Cardiac septum (tissue), 1 donor: ENCODE measurements at regions not wholly inside any gene's neighbourhood (a gene's known extent, or its start where the extent isn't known, plus 50 kb on each side); places are given as distances from the start of the nearest gene placed in this dataset.
"Not testable (repeated sequence)": the region's sequence is repeated elsewhere in the genome, so short reads cannot be mapped to it uniquely, and the experiment has no call there.

Source experiments
- DNase-seq: peaks from one replicate; pipeline ENCODE4 v3.0.0-alpha.2; 2020; ENCODE audit warnings: low spot score
- intact Hi-C: fragments of 100-400 bp; cut with DNase I; formaldehyde crosslinking; loops from one replicate; pipeline ENCODE4 v1.14.0; 2022
- donor health status: DM: no; HTN: no; CAD: no.

DNA sequence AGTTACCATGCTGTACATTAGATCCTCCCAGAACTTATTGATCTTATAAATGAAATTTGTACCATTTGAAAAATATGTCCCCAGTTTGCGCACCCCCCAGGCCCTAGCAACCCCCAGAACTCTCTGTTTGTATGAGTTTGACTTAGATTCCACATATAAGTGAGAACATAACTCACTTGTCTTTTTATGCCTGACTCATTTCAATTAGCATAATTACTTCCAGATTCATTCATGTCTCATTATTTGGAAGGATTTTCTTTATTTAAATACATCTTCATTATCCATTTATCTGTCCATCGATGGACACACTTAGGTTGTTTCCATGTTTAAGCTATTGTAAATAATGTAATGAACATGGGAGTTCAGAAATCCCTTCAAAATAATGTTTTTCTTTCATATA, 705.9 kb downstream of the CCDC85A start:
- intact Hi-C loops, result no loop called here
- no peak for DNase-seq

DNA sequence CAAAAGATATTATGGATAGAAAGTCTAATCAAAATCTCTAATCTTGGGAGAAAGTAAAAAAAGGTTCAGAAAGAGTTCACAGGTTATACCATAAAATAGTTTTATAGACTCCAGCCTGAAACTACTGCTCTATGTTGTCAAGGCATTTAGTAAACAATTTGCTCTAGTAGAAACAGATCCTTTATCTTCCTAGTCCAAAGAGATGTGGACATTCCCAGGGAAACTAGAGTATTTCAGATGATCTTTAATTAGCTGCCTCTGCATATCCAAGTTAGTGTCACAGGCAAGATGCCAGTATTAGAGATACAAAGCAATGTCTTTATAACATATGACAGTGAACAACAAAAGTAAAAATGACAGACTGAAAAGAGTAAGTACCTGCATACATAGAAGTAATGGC, 708.6 kb downstream of the CCDC85A start:
- intact Hi-C loops, result no loop called here
- DNase-seq, result no peak

DNA sequence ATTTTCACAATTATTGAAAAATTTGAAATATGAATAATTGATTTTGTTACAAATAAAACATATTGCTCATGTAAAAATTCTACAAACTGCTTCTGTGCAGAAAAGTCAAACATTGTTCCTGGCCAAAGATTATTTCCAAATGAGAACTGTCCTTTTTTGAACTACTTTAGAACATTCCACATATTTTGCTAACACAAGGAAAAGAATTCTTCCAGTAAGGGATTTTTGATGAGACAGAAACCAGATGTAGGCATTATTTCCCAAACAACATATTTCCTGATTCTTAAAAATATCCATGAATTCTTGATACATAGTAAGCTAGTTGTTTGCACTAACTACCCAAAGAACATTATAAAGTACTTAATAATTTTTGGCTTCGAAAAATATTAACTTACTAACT, 715.2 kb downstream of the CCDC85A start:
- DNase-seq, result no peak
- intact Hi-C loops, result no loop called here

DNA sequence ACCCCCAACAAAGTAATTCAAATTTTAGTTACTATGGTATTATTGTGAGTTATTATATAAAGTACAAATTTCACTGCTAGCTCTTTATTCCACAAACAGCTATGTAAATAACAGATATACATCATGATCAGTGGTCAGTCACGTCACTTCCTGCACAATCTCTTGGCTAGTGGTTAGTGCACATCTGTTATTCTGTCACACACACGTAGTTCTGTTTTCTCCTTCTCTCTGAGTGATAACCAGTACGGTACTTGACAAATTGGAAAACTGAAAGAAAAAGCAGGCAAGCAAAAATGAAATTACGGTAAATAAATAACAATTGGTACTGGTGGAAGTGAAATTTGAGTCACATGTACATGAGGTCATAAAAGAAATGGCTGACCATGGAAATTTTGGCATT, 728.7 kb downstream of the CCDC85A start:
- no peak for DNase-seq
- intact Hi-C loops, result no loop called here

DNA sequence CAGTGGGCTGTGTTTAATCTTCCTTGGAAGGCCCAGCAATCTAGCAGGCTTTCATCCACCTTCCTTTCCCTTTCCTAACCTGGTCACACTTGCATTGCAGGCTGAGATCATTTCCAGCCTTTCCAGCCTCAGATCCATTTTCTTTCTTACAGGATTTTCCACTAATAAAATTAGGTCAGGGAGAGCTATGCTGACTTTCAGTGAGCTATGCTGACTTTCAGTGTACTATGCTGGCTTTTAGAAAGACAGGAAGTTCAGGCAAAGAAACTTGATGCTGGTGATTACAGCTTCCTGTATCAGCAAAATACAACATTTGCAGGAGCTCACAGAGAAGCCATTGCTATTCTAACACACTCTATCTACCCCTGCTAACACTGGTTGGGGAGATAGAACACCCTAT, 735.0 kb downstream of the CCDC85A start:
- intact Hi-C loops, result no loop called here
- no peak for DNase-seq

DNA sequence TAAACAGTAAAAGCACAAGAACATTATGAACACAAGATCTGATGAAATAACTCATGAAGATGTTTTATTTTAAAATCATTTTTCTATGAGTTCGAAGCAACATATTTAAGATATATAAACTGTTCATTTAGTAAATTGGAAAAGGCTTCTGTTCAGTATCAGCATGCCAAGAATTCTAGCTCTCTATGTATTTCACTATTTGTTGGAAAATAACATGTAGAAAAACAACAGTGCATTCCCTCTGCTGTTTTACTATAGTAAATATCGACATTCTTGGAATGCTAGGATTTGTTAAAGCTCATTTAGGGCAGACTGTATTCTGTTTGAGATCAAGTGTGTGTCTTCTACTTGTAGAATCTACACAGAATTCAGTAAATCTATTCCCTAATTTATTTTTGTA, 750.2 kb downstream of the CCDC85A start:
- DNase-seq, result no peak

DNA sequence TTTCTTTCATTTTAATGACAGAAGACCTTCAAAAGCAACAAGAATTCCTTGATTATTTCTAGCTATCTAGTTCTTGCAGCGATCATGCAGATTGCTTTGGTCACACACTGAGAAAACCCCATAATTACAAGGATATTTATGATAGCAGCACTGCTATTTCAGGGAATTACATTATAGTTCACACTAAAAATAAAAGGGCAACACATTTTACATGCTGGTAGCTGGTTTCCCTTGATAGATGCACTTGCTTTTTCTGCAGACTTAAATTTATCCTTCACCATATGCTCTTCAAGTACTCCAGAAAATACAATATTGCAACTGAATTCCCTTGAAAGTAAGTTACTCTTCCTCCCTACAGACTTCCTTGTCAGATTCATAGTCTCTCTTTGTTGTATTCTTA, 751.1 kb downstream of the CCDC85A start:
- DNase-seq, result no peak
- intact Hi-C loops, result no loop called here

More for the DNA sequence above, 750.2 kb downstream of the CCDC85A start:
- intact Hi-C loops, result no loop called here

DNA sequence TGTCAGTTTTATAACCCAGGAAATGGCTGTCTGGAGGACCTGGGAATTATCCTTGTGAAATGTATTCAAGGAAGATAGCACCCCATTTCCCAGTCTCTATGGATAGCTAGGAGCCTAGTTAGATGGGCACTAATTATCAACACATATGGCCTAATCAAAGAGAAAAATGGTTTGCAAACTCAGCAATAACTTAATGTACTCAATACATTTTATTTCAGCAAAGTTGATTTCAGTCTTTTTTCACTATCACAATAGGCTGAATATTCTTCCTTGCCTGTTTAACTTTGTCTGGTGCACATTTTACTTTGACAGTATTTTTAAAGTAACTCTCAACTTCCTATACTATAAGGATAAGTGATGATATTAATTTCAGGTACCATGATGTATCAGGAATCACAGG, 756.3 kb downstream of the CCDC85A start:
- intact Hi-C loops, result no loop called here
- DNase-seq, result no peak

DNA sequence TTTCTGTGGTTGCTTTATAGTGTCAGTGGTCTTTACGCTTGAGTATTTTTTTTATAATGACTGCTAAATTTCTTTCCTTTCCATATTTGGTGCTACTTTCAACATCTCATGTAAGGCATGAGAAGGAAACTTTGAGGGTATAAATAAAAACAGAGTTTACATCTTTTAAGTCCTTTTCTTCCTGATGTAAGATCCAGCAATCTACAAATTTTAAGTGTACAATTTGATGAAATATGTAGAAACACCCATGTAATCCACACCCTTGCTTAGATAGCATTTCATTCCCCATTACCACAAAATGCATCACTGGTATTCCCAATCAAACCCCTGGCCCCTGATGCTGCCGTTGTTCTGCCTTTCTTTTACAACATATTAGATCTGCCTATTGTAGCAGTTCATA, 769.1 kb downstream of the CCDC85A start:
- intact Hi-C loops, result no loop called here
- no peak for DNase-seq

DNA sequence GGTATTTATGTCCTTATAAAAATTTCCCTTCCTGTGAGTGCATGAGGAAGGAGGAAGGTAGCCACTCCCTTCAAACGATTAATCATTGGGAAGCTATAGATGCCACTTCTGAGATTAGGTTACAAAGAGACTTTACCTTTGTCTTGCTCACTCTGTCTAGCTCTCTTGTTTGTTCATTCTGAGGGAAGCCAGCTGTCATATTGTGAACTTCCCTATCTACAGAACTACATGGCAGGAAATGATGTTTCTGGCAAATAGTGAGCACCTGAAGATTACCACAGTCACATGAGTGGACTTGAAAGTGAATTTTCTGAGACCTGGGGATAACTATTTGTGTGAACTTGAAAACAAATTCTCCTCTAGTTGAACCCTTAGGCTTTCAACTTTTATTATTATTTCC, 776.8 kb downstream of the CCDC85A start:
- DNase-seq, result no peak
- intact Hi-C loops, result no loop called here

DNA sequence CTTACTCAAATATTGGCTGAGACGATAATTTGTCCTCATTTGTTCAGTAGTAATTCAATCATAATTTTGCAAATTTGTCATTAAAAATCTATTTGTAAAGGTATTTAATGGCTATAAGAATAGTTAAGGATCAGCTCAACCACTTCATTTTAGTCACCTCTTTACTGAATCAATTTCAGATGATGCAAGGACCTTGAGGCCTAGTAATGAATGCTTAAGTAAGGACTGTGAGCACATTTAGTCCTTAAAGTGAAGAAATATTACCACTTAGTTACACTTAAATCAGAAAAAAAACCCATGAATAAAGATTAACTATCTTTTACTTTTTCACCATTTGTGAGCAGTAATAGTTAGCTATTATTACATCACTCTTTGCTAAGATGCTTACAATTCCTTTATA, 778.9 kb downstream of the CCDC85A start:
- intact Hi-C loops, result no loop called here
- no peak for DNase-seq

DNA sequence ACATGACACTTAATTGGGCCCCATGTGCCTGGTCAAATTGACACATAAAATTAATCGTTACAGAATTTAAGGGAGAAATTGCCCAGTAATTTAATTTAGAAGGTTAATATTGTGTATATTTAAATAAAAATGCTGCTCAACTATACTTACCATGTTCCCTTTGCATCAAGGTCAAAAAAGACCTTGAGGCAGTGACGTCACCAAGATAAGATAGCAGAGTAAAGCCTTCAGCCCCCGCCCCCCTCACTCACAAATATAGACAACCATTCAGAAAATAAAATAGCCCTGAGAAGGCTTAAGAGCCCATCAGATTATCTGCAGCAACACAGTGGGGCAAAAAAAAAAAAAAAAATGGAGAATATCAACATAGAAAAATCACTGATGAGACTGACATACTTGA, 785.7 kb downstream of the CCDC85A start:
- DNase-seq, result no peak
- intact Hi-C loops, result no loop called here

DNA sequence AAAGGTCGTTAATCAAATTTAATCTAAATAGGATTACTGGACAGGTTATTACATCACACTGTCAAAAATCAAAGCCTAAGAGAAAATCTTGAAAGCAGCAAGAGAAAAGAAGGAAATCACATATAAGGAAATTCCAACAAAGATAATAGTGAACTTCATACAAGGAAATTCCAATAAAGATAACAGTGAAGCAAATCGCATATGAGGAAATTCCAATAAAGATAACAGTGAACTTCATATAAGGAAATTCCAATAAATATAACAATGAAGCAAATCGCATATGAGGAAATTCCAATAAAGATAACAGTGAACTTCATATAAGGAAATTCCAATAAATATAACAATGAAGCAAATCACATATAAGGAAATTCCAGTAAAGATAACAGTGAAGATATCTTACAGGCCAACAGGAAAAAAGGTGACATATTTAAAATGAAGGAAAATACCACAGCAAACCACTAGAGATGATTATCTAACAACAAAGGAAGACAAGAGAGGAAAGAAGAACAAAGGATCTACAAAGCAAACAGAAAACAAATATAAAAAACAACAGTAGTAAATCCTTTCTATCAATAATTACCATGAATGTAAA, 787.7 kb downstream of the CCDC85A start:
- intact Hi-C loops, result no loop called here
- no peak for DNase-seq

DNA sequence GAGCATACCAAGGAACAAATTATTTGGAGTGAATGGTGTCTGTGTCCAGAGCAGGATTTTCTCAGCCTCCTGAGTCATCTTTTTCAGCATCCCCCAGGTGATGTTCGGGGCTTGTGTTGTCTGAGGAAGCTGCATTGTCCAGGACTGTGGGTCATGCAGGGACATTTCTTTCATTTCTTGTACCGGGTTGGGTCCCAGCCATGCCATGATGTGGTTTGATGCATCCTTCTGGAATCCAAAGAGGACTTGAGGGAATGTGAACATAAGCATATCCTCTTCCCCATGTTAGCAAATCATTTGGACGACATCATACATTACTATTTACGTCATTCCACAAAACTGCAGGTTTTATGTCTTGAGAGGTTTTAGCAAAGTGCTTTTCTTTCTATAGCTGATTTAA, 797.8 kb downstream of the CCDC85A start:
- DNase-seq, result no peak
- intact Hi-C loops, result no loop called here

DNA sequence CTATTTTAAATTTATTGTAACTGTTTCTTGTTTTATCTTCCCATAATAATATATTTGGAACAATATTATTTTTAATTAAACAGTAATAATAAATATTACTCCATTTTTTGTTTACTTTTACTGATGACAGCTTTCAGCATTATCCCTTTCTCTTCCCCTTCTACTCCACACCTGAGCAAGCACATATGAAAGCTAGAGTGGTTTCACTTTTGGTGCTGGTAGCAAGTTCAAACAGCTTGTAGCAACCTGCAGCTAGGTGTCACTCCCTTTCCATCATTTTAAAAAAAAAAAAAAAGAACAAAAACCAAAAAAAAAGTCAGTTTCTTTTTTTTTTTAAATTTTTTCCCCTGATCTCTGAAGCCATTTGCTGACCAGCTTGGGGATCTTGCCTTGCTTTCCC, 801.8 kb downstream of the CCDC85A start:
- intact Hi-C loops, result no loop called here
- no peak for DNase-seq

DNA sequence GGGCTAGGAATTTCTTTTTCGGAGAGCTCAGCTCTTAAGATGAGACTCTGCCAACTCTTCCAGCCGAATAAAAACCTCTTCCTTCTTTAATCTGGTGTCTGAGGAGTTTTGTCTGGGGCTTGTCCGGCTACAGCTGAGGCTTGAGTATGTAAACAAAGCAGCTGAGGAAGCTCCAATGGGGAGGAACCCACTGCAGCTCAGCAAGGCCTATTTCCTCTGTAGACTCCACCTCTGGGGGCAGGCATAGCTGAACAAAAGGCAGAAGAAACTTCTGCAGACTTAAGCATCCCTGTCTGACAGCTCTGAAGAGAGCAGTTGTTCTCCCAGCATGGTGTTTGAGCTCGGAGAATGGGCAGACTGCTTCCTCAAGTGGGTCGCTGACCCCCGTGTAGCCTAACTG, 838.7 kb downstream of the CCDC85A start:
- DNase-seq, result no peak
- intact Hi-C loops, result no loop called here

DNA sequence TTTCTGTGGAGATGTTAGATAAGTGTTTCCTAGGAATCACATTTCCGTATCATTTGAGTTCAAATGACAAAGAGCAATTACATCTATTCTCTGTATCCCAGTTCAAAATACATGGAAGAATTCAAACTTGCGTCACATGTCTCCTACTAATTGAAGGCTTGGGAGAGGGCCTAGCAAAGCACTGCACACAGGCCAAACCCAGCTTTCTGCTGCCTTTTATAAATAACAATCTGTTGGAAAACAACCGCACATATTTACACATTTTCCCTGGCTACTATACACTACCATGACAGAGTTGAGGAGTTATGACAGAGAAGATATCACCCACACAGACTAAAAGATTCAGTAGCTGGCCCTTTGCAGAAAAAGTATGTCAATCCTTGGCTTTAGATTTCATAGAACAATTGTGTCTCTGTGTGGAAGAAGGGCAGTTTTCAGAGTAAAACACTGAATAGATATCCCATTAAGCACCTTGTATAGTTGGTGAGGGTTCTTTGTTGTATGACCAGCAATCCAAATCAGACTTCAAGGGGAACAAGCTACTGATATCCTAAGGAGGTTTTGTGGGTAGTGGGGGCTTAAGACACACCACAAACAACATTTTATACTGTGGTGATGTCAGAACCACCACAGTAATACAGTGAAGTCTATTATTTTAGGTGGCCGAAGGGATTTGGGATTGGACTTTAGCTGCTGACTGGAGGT, 861.3 kb downstream of the CCDC85A start:
- intact Hi-C loops, result no loop called here
- no peak for DNase-seq

DNA sequence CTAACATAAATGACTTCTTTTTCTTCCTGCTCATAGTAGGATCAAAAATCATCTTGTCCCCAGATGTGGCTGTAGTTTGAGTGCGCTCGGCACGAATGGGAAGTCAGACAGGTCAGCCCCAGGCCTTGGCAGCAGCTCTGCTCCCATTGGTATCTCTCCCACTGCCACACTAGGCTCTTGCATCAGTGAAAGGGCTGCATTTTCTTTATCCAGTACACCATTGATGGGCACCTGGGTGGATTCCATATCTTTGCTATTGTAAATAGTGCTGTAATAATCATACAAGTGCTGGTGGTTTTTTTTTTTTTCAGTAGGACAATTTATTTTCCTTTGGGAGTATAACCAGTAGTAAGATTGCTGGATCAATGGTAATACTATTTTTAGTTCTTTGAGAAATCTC, 865.5 kb downstream of the CCDC85A start:
- no peak for DNase-seq
- intact Hi-C loops, result no loop called here

DNA sequence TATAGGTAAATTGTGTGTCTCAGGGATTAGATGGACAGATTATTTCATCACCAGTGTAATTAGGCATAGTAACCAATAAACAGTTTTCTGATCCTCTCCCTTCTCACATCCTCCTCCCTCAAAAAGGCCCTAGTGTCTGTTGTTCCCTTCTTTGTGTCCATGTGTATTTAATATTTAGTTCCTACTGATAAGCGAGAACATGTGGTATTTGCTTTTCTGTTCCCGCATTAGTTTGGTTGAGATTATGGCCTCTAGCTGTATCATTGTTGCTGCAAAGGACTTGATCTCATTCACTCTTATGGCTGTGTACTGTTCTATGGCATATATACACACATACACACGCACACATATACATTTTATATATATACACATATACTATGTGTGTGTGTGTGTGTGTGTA, 866.2 kb downstream of the CCDC85A start:
- no peak for DNase-seq
- intact Hi-C loops, result no loop called here

DNA sequence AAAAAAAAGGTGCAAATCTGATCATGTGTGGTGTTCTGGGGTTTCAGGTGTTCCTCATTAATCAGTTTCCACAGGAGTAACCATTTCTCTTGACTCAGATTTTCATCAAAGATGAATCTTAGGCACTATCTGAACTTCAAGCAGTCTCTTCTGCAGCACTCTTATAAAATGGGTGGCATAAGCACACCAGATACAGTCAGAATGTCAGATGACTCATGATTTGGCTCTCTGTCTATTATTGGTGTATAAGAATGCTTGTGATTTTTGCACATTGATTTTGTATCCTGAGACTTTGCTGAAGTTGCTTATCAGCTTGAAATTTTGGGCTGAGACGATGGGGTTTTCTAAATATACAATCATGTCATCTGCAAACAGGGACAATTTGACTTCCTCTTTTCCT, 882.5 kb downstream of the CCDC85A start:
- DNase-seq, intact Hi-C loops: not testable (repeated sequence)

DNA sequence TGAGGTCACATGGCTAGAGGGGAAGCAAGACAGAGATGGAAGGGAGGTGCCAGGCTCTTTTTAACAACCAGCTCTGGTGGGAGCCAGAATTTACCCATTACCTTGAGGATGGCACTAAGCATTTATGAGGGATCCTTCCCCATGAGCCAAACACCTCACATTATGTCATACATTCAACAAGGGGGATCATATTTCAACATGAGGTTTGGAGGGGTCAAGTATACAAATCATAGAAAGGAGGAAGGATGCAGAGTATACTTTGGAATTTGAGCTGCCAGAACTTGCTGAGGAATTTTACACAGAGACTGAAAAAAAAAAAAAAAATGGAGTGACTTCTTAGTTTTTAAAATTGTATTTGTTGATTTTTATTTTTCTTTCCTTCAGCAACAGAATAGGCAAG, 891.4 kb downstream of the CCDC85A start:
- DNase-seq, result no peak
- intact Hi-C loops, result no loop called here

DNA sequence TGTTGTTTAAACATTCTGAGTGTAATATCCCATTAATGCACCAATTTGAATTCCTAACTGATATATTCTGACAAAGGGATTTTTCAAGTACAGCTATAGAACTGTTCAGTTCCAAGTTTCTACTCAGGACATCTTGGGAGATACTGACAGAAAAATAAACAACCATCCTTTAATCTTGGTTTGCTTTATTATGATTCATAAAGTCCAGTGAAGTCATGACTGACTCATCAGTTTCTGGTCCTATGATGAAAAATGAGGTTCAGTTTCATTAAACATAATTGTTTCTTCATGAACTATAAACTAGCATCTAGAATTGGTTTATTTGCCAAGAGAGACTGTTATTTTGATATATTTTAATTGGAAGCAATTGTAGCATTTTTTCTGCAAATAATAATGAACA, 896.2 kb downstream of the CCDC85A start:
- DNase-seq, result no peak
- intact Hi-C loops, result no loop called here
